Spinal cord (tissue), 9 donors: ENCODE measurements at regions not wholly inside any gene's neighbourhood (a gene's known extent, or its start where the extent isn't known, plus 50 kb on each side); places are given as distances from the start of the nearest gene placed in this dataset.
A peak's percentile ranks its signal among the peaks of the same experiment; 100 is the strongest.

Experiments
- DNase-seq, 6 donors: peaks; one replicate each; pipeline versions ENCODE4 v3.0.0 to v3.0.0-alpha.2; 2013 to 2015; ENCODE audit warnings: low spot score in 6 of 6, low read depth in 4 of 6
- H3K27ac ChIP-seq: one replicate; pipeline ENCODE4 v1.5.1; 2013; ENCODE audit warnings: low read depth, low read length, control low read depth
- H3K27me3 ChIP-seq: one replicate; pipeline ENCODE4 v1.6.1; 2013; ENCODE audit warnings: low read length; ENCODE audit not compliant: control insufficient read depth, insufficient read depth
- H3K36me3 ChIP-seq: one replicate; pipeline ENCODE4 v1.6.1; 2013; ENCODE audit warnings: low read length; ENCODE audit not compliant: control insufficient read depth, insufficient read depth
- H3K4me1 ChIP-seq: one replicate; pipeline ENCODE4 v1.6.1; 2013; ENCODE audit warnings: low read length; ENCODE audit not compliant: control insufficient read depth, insufficient read depth
- H3K4me3 ChIP-seq: one replicate; pipeline ENCODE4 v1.5.1; 2013; ENCODE audit warnings: low read depth, low read length, control low read depth
- H3K9me3 ChIP-seq: one replicate; pipeline ENCODE4 v1.6.1; 2013; ENCODE audit warnings: low read length; ENCODE audit not compliant: control insufficient read depth, insufficient read depth
- WGBS: methylation state at CpG from one replicate; pipeline ENCODE4 v1.1.5; 2013; ENCODE audit warnings: missing lambda C conversion rate; ENCODE audit not compliant: insufficient coverage; 5-methylcytosine and 5-hydroxymethylcytosine counted together
- donor health status: healthy.

GRCh38 chr6:115770851-115771250, 289.8 kb downstream of the FRK start:
- 80% methylated on average over 7 of the region's 7 CpGs for WGBS
- H3K27ac ChIP-seq = no peak overlapping the region
- no peaks in the 10 kb centered on the region for H3K9me3 ChIP-seq
- no peaks in the 10 kb centered on the region for H3K4me1 ChIP-seq
- H3K27me3 ChIP-seq = no peaks in the 10 kb centered on the region
- DNase-seq = no peak
- no peaks in the 10 kb centered on the region for H3K36me3 ChIP-seq
- H3K4me3 ChIP-seq = no peak overlapping the region

GRCh38 chr6:115768500-115768899, 292.2 kb downstream of the FRK start:
- Histone ChIP-seq H3K4me3 (no peak overlapping the region), H3K4me1 (no peaks in the 10 kb centered on the region), H3K27me3 (no peaks in the 10 kb centered on the region), H3K9me3 (no peaks in the 10 kb centered on the region), H3K36me3 (no peaks in the 10 kb centered on the region), H3K27ac (no peak overlapping the region)
- peak in 3 of 6 donors; percentile 15 to 93 (median 39) for DNase-seq

- DNase-seq = peak in 1 of 6 donors; percentile 54
- H3K36me3 ChIP-seq = no peaks in the 10 kb centered on the region
- no peaks in the 10 kb centered on the region for H3K9me3 ChIP-seq
- H3K4me1 ChIP-seq = no peaks in the 10 kb centered on the region
- no peak overlapping the region for H3K4me3 ChIP-seq
- H3K27me3 ChIP-seq = no peaks in the 10 kb centered on the region
- no peak overlapping the region for H3K27ac ChIP-seq
- no CpG with 5 or more reads among the region's 1 CpG for WGBS
These were observed 292.8 kb downstream of the FRK start for GRCh38 chr6:115767931-115768330.

GRCh38 chr6:115766745-115767462, 293.8 kb downstream of the FRK start:
- Histone ChIP-seq H3K27ac (no peak overlapping the region), H3K4me1 (no peaks in the 10 kb centered on the region), H3K9me3 (no peaks in the 10 kb centered on the region), H3K4me3 (no peak overlapping the region), H3K27me3 (no peaks in the 10 kb centered on the region), H3K36me3 (no peaks in the 10 kb centered on the region)
- DNase-seq = peak in 1 of 6 donors; percentile 38
- 77% methylated on average over 4 of the region's 5 CpGs for WGBS

GRCh38 chr6:115765966-115766365, 294.7 kb downstream of the FRK start:
- WGBS = 100% methylated on average over 1 of the region's 4 CpGs
- no peak overlapping the region for H3K4me3 ChIP-seq
- H3K36me3 ChIP-seq = no peaks in the 10 kb centered on the region
- no peaks in the 10 kb centered on the region for H3K9me3 ChIP-seq
- no peaks in the 10 kb centered on the region for H3K4me1 ChIP-seq
- H3K27me3 ChIP-seq = no peaks in the 10 kb centered on the region
- H3K27ac ChIP-seq = no peak overlapping the region
- DNase-seq = no peak

- 94% methylated on average over 3 of the region's 3 CpGs for WGBS
- H3K4me1 ChIP-seq = no peaks in the 10 kb centered on the region
- no peaks in the 10 kb centered on the region for H3K36me3 ChIP-seq
- no peaks in the 10 kb centered on the region for H3K27me3 ChIP-seq
- H3K9me3 ChIP-seq = no peaks in the 10 kb centered on the region
- H3K27ac ChIP-seq = no peak overlapping the region
- no peak overlapping the region for H3K4me3 ChIP-seq
- no peak for DNase-seq
These were observed 301.6 kb downstream of the FRK start for GRCh38 chr6:115759051-115759450.

- no peaks in the 10 kb centered on the region for H3K27me3 ChIP-seq
- WGBS = no CpG with 5 or more reads among the region's 1 CpG
- no peak overlapping the region for H3K4me3 ChIP-seq
These were observed 307.2 kb downstream of the FRK start for GRCh38 chr6:115753446-115753845.

GRCh38 chr6:115750946-115751345, 309.7 kb downstream of the FRK start:
- H3K27me3 ChIP-seq = no peaks in the 10 kb centered on the region
- WGBS = no CpG with 5 or more reads among the region's 5 CpGs
- DNase-seq = no peak

More at GRCh38 chr6:115753446-115753845, 307.2 kb downstream of the FRK start:
- no peak for DNase-seq
- Histone ChIP-seq H3K36me3 (no peaks in the 10 kb centered on the region), H3K27ac (no peak overlapping the region), H3K4me1 (no peaks in the 10 kb centered on the region), H3K9me3 (no peaks in the 10 kb centered on the region)

GRCh38 chr6:115750292-115750691, 310.4 kb downstream of the FRK start:
- Histone ChIP-seq H3K4me1 (no peaks in the 10 kb centered on the region), H3K9me3 (no peaks in the 10 kb centered on the region), H3K4me3 (no peak overlapping the region), H3K27me3 (no peaks in the 10 kb centered on the region), H3K36me3 (no peaks in the 10 kb centered on the region), H3K27ac (no peak overlapping the region)
- whole genome bisulfite sequencing = no CpG with 5 or more reads among the region's 1 CpG
- DNase-seq = no peak

More at GRCh38 chr6:115750946-115751345, 309.7 kb downstream of the FRK start:
- Histone ChIP-seq H3K4me3 (no peak overlapping the region), H3K9me3 (no peaks in the 10 kb centered on the region), H3K4me1 (no peaks in the 10 kb centered on the region), H3K36me3 (no peaks in the 10 kb centered on the region), H3K27ac (no peak overlapping the region)

- Histone ChIP-seq H3K36me3 (no peaks in the 10 kb centered on the region), H3K4me3 (no peak overlapping the region), H3K27me3 (no peaks in the 10 kb centered on the region), H3K9me3 (no peaks in the 10 kb centered on the region), H3K27ac (no peak overlapping the region), H3K4me1 (no peaks in the 10 kb centered on the region)
- no peak for DNase-seq
- WGBS = no CpG with 5 or more reads among the region's 1 CpG
These were observed 313.0 kb downstream of the FRK start for GRCh38 chr6:115747719-115748118.
